Stimulated activated CD4-positive, alpha-beta T cell treated with anti-CD3 and anti-CD28 coated beads, Interleukin-1b, Interleukin-23, amount 100 ng/mL, for 4 hours (primary cell): ENCODE measurements at regions not wholly inside any gene's neighbourhood (a gene's known extent, or its start where the extent isn't known, plus 50 kb on each side); places are given as distances from the start of the nearest gene placed in this dataset.
A peak's percentile ranks its signal among the peaks of the same experiment; 100 is the strongest.
"Not testable (repeated sequence)": the region's sequence is repeated elsewhere in the genome, so short reads cannot be mapped to it uniquely, and the experiment has no call there.

Experiments used
- DNase-seq, 2 donors: peaks; one replicate each; pipeline ENCODE4 v3.0.0-alpha.2; 2020; ENCODE audit warnings: low read depth in 2 of 2

DNA sequence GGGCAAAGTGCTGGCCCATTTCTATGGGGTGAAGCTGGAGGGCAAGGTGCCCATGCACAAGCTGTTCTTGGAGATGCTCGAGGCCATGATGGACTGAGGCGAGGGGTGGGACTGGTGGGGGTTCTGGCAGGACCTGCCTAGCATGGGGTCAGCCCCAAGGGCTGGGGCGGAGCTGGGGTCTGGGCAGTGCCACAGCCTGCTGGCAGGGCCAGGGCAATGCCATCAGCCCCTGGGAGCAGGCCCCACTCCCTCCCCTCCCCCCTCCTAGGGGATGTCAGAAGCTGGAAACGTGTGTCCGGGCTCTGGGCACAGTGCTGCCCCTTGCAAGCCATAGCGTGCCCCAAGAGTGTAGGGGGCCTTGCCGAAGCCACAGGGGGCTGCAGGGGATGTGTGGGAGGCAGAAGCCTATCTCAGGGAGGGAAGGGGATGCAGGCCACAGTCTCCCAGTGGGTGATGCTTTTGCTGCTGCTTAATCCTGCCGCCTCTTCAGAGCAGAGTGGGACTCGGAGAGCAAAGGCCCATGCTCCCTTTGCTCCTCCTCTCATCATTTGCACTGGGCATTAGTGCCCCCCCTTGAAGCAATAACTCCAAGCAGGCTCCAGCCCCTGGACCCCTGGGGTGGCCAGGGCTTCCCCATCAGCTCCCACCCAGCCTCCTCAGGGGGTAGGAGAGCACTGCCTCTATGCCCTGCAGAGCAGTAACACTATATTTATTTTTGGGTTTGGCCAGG is 85.2 kb downstream of the MRPL57 start:
- DNase-seq: not testable (repeated sequence)

DNA sequence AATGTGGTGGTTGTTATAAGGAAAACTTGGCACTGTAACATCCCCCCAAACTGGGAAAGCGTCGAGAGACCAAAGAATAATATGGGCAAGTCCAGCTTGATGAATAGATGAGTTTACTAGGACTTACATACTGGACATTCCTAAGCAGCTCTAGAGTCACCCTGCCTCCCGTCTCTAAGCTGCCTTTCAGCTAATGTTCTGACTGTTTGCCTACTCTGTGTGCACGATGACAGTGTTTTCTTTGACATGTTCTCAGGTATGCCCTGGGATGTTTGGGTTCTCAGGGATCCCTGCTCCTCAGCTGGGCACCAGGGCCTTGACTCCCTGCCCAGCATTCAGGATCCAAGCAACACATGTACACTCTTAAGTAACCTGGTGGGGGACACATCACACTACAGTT is 87.5 kb downstream of the MRPL57 start:
- DNase-seq: not testable (repeated sequence)

DNA sequence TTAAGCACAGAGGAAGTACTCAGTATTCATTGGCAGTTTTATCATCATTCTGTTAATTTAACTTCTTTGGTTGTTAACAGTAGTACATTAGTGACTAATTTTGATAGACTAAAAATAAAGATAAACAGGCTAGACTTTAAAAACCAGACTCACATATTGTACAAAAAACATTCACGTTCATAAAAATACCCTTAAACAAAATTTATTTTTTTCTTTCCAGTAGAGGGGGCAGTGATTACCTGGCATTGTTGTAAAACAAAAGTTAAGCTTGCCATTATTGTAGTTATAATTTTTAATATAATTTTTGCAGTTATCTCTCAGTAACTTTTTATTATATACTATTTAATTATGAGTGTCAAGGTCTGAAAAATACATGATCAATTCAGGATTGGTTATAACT is 92.0 kb downstream of the MRPL57 start:
- not testable (repeated sequence) for DNase-seq

DNA sequence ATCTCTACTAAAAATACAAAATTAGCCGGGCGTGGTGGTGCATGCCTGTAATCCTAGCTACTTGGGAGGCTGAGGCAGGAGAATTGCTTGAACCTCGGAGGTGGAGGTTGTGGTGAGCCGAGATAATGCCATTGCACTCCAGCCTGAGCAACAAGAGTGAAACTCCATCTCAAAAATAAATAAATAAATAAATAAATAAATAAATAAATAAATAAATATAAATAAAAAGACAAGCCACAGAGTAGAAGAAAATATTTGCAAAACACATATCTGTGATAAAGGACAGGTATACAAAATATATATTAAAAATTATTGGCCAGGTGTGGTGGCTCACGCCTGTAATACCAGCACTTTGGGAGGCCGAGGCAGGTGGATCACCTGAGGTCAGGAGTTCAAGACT is 96.0 kb downstream of the MRPL57 start:
- DNase-seq: not testable (repeated sequence)

DNA sequence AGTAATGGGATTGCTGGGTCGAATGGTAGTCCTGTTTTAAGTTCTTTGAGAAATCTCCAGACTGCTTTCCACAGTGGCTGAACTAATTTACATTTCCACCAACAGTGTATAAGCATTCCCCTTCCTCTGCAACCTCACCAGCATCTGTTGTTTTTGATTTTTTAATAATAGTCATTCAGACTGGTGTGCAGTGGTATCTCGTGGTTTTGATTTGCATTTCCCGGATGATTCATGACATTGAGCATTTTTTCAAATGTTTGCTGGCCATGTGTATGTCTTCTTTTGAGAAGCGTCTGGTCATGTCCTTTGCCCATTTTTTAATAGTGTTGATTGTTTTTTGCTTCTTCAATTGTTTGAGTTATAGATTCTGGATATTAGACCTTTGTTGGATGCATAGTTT is 98.0 kb downstream of the MRPL57 start:
- DNase-seq: not testable (repeated sequence)

DNA sequence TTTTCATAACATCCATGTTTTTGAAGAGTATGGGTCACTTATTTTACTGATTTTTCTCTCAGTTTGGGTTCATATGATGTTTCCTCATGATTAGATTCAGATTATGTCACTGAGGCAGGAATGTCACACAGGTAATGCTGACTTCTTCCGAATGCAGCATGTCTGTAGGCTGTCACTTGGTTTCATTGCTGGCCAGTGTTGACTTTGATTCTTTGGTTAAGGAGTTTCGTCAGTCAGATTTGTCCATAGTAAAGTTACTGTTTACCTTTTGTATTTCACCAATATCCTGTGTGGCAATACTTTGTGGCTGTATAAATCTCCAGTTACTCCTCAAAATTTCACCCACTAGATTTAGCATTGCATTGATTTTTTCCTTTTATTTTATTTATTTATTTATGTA is 105.6 kb downstream of the MRPL57 start:
- no peak for DNase-seq

DNA sequence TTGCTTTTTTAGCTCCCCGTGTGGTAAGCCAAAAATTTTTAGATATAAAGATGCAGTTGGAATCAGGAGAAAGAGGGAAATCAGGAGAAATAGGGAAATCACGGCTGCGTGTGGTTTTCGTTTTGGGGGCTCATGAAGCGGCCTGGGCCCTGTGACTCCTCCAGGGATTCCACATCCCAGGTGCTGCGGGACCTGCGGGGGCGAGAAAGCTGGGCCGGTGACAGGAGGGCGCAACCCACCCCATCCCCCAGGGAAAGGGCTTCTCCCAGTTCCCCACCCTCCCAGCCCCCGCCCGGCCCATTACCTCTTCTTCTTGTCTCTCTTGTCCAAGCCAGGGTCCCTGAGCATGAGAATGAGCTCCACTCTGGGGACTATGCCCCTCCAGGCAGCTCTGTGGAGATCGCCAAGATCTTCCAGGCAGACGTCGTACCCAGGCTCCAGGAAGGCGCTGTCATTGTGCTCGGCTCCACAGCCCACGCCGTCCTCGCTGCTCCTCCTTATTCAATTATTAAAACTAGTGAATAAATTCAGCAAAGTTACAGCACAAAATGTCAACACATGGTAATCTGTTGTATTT is 111.0 kb downstream of the MRPL57 start:
- no peak for DNase-seq

DNA sequence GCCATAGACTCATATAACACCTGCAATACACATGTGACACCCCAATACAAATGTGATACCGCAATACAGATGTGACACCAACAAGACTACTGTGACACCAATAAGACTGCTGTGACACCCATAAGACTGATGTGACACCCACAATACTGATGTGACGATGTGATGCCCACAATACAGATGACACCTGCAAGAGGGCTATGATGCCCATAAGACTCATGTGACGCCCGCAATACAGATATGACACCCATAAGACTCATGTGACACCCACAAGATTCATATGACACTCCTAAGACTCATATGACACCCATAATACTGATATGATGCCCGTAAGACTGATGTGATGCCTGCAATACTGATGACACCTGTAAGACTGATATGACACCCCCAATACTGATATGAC is 113.0 kb downstream of the MRPL57 start:
- no peak for DNase-seq

DNA sequence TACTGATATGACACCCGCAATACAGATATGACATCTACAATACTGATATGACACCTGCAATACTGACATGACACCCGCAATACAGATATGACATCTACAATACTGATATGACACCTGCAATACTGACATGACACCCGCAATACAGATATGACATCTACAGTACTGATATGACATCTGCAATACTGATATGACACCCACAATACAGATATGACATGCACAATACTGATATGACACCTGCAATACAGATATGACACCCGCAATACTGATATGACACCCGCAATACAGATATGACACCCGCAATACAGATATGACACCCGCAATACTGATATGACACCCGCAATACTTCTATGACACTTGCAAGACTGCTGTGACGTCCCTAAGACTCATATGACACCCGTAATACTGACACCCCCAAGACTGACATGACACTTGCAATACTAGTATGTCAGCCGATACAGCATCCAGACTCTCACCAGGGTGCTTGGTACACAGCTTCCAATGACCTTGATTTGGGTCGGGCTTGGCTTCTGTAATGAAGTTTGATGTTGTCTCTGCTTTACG is 114.1 kb downstream of the MRPL57 start:
- not testable (repeated sequence) for DNase-seq

DNA sequence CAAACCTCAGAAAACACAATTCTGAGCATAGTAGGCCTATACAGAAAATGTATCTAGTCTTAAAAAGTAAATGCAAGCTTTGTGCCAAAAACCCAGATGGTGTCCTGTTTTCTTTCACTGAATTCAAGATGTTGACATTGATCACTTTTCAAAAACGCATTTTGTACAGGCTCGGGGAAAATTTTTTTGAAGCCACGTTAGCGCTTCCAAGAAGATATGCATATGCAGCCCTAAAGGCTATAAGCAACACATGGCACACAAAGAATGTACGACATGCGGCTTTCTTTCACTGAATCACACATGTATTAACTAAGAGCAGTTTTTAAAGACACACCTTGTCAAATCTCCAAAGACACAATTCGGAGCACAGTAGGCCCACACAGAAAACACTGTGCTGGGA is 115.4 kb downstream of the MRPL57 start:
- DNase-seq: no peak

DNA sequence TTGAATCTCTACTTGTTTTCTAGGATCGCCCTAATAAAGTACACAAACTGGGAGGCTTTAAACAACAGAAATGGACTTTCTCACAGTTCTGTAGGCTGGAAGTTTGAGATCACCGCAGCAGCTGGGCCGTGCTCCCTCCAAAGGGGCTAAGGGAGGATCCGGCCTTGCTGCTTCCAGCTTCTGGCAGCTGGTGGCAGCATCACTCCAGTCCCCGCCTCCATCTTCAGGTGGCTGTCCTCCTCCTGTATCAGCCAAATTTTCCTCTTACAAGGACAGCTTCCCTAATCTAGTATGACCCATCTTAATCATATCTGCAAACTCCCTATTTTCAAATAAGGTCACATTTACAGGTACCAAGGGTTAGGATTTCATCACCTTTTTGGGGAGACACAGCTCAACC is 120.5 kb downstream of the MRPL57 start:
- DNase-seq: peak; percentile 14 to 18

DNA sequence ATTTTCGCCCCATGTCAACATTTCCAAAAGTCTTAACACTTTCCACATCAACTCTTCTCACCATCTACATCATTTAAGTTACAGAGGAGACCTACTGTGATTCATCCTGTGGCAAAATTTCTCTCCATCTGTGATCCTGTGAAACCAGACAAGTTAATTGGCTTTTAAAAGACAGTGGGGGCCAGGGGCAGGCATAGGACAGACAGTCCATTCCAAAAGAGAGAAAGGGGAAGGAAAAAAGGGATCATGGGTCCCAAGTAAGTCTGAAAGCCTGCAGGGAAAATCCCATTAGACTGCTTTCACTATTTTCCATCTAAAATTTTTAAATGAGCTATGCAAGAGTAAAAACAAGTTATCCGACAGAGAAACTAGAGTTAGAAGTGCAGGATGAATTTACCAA is 121.0 kb downstream of the MRPL57 start:
- no peak for DNase-seq

DNA sequence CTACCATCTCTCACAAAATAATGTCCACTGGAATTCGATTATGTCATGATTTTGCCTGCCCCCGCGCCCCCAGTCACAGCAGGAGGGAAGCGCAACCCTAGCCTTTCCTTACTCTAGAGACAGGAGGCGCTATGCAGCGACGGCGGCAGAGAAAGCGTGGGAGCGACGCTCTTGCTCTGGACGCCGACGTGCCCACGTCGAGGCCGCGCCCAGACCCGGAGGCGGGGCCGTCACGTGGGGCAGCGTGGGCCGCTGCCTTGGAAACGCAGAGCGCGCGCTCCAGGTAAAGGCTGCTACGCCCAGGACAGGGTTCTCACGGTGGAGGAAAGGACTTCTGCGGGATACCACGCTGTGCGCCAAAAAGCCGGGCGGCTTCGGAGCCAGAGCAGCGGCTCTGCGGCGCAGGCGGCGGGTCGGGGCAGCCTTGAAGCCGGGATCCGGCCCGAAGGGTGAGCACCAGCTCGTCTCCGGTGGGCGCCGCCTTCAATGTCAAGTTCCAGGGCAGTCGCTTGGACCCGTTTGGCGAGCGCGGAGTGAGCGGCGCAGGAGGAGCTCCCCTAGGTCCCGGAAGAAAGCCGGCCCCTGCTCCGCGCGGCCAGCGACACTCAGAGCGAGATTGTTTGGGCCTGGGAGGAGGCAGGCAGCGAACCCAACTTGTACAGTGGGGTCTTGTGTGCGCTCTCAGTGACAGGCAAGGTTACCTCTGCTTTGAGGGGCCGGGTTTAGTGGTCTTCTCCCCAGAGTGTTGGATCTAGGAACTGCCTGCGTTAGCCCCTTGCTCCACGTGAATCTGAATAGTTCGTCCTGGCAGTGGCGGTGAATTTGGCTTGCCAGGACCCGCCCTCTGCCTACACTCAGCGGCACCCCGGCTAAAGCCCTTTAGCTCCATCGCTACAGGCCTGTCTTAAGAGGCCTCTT is 121.7 kb downstream of the MRPL57 start:
- DNase-seq: peak; percentile 74 to 82

DNA sequence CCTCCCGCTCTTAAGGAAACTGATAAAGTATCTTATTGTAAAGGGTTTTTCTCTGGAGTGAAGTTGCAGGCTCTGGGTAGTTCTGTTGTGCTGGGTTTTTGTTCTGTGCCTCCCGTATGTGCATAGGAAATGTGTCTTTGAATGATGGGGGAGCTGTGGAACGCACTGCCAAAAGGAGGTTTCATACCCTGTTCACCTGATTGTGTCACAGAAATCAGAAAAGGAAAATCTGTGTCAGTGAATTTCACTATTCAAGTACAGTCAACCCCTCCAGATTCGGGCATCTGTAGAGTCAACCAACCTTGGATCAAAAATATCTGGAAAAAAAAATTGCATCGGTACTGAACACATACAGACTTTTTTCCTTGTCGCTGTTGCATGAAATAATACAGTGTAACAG is 127.8 kb downstream of the MRPL57 start:
- no peak for DNase-seq

DNA sequence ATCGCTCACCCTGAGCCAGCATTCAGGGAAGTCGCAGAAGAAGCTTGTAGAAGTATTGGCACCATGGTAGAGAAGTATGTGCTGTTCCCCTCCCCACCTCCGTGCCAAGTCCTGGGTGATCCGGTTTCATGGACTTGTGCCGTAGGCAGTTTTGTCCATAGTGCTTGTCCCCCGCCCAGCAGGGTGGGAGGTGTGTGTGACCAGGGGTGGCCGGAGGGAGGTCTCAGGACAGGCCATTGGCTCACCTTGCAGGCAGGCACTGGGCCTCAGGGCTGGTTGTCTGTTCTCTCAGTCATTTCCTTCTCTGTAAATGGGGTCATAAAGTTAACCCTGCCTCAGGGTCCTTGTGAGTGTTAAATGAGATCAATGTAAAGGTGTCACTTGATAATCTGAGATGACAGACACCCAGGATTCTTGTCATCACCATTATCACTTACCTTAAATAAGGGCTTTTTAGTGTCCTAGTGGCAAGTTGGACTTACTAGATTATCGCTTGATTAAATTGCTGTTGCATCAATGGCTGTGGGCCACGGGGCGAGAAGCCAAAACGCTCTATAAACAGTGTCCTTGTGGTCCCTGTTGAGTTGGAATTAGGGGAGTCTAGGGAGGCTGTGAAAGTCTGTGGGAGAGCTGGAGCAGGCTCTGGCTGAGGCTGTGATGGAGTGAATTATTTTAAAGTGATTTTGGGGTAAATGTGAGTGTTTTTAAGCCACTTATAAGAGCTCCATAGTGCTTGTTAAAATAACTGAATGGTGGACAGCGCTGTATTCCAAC is 130.0 kb downstream of the MRPL57 start:
- not testable (repeated sequence) for DNase-seq

DNA sequence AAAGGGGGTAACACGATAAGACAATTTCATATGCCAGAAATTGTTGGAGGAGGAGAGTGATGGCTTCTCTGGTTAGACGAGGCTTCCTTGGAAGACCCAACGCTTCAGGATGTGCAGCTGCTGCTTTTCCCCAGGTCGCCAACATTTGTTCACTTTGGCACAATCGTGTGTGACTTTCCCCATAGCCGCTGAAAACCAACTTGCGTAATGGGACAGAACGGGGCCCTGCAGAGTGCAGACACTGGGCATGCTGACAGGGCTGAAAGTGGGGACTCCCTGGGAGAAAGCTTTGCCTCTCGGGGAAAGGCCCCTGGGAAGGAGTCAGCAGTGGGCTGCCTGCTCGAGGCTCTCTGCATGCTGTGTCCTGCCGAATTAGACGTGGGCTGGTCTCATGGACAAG is 130.7 kb downstream of the MRPL57 start:
- not testable (repeated sequence) for DNase-seq

DNA sequence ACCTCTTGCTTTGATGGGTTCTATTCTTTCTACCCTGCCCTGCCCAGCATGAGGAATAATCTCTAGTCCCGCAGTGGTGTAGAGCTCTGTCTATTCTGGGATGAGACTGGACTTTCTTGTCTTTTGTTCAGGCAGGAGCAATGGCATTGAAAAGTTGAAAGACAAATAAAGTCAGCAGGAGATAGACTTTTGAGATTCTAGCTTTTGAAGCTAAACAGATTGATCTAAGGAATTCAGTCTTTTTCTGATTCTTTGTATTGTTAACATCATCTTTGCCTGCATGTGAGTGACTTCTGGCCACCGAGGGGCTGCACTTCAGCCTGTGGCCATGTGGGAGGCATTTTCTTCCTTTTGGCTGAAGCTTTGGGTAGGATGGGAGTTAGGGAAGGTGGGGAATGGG is 132.4 kb downstream of the MRPL57 start:
- no peak for DNase-seq

DNA sequence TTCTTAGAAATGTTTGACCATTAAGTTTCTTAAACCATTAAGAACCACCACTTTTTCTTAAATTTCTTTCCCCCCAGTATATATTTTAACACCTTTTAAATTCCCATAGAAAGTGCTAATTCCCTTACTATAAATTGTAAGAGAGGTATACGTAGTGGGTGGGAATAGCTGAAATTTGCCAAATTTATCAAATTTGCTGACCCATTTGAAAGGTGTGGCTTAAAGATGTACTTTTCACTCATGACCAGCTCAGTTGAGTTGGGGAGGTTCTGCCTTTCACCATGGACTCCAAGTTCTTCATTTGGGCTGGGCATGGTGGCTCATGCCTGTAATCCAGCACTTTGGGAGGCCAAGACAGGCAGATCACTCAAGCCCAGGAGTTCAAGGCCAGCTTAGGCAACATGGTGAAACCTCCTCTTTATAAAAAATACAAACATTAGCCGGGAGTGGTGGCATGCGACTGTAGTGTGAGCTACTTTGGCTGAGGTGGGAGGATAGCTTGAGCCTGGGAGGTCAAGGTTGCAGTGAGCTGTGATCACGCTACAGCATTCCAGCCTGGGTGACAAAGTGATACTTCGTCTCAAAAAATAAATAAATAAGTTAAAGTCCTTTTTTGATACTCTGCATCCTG is 133.2 kb downstream of the MRPL57 start:
- no peak for DNase-seq

DNA sequence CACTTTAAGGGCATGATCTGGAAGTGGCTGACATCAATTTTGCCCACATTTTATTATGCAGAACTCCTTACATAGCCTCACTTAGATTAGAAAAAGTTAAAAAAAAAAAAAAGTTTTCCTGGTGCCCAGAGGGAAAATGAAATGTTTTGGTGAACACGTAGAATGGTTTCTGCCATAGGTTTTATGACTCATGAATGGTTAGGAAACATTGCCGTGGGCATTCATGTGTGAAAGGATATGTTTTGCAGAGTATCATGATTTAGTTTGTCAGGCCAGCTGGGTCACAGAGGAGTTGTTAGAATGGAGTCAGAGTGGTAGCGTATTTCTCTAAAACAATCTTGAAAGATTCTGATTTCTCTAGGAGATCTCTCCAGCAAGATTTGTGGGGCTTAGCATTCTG is 133.8 kb downstream of the MRPL57 start:
- DNase-seq: no peak

DNA sequence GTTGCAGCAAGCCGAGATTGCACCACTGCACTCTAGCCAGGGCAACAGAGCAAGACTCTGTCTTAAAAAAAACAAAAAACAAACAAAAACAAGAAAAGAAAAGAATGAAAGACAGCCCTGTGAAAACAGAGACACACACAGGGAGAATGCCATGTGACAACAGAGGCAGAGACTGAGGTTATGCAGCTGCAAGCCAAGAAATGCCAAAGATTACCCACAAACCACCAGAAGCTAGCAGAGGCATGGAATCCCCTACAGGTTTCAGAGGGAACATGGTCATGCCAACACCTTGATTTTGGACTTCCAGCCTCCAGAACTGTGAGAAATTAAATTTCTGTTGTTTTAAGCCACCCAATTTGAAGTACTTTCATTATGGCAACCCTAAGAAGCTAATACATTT is 138.5 kb downstream of the MRPL57 start:
- DNase-seq: not testable (repeated sequence)

DNA sequence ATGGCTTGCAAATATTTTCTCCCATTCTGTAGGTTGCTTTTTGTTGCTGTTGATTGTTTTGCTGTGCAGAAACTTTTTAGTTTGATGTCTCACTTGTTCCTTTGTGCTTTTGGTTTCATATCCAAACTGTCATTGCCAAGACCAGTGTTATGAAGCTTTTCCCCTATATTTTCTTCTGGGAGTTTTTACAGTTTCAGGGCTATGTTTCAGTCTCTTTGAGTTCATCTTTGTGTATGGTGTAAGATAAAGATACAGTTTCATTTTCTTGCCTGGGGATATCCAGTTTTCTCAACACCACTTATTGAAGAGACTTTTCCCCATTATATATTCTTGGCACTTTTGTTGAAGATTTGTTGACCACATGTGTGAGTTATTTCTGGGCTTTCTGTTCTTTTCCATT is 139.9 kb downstream of the MRPL57 start:
- no peak for DNase-seq
